Thoracic aorta (tissue), 2 donors: ENCODE measurements at regions not wholly inside any gene's neighbourhood (a gene's known extent, or its start where the extent isn't known, plus 50 kb on each side); places are given as distances from the start of the nearest gene placed in this dataset.

Experiments
- ATAC-seq: fragments of 150-250 bp; one replicate; pipeline ENCODE4 v1.8.0; 2017; ENCODE audit warnings: low read depth; ENCODE audit not compliant: insufficient number of reproducible peaks, low FRiP score
- DNase-seq: peaks from one replicate; pipeline ENCODE4 v3.0.0-alpha.2; 2020; ENCODE audit warnings: low spot score
- H3K27ac ChIP-seq, 2 donors: fragments of 200-600 bp; sonication (generic); 1 replicate in 1 of 2; 2 replicates in 1 of 2; pipeline ENCODE4 v1.5.1; 2016; ENCODE audit warnings: mild to moderate bottlenecking in 2 of 2, moderate library complexity in 2 of 2
- H3K27me3 ChIP-seq: fragments of 200-600 bp; sonication (generic); replicated peaks from 2 replicates; pipeline ENCODE4 v1.6.0; 2016; ENCODE audit warnings: mild to moderate bottlenecking; ENCODE audit not compliant: insufficient read depth
- H3K36me3 ChIP-seq: fragments of 200-600 bp; sonication (generic); one replicate; pipeline ENCODE4 v1.5.1; 2016
- H3K4me1 ChIP-seq, 2 donors: fragments of 200-600 bp; sonication (generic); 1 replicate in 1 of 2; 2 replicates in 1 of 2; pipeline versions ENCODE4 v1.5.1 to v1.6.0; 2016; ENCODE audit warnings: low read depth in 2 of 2, mild to moderate bottlenecking in 1 of 2; ENCODE audit not compliant: control insufficient read depth in 1 of 2
- H3K4me3 ChIP-seq: fragments of 200-600 bp; sonication (generic); 2 replicates; pipeline ENCODE4 v1.5.1; 2016; ENCODE audit warnings: mild to moderate bottlenecking
- H3K9me3 ChIP-seq: fragments of 200-600 bp; sonication (generic); 2 replicates; pipeline ENCODE4 v1.5.1; 2016
- CTCF ChIP-seq: fragments of 200-600 bp; sonication (generic); IDR thresholded peaks from one replicate; pipeline ENCODE4 v1.5.1; 2019; ENCODE audit warnings: antibody characterized with exemption

GRCh38 chr21:17371450-17371849 lies 141.4 kb upstream of the CXADR start:
- no peak for TF ChIP-seq CTCF
- Histone ChIP-seq H3K27ac (no peak overlapping the region), H3K4me1 (no peaks in the 10 kb centered on the region), H3K27me3 (no peaks in the 10 kb centered on the region), H3K4me3 (no peak overlapping the region), H3K36me3 (no peaks in the 10 kb centered on the region), H3K9me3 (no peaks in the 10 kb centered on the region)
- DNase-seq (no peak), ATAC-seq (no peak)

- Histone ChIP-seq H3K4me1 (no peaks in the 10 kb centered on the region), H3K27ac (no peak overlapping the region), H3K36me3 (no peaks in the 10 kb centered on the region), H3K9me3 (no peaks in the 10 kb centered on the region), H3K4me3 (no peak overlapping the region), H3K27me3 (no peaks in the 10 kb centered on the region)
- ATAC-seq = no peak
- no peak for DNase-seq
- TF ChIP-seq CTCF = no peak
Measured at GRCh38 chr21:17372200-17372599, 140.6 kb upstream of the CXADR start.

- no peaks in the 10 kb centered on the region for H3K9me3 ChIP-seq
- no peak for DNase-seq
- H3K36me3 ChIP-seq = no peaks in the 10 kb centered on the region
- TF ChIP-seq CTCF = no peak
- no peak overlapping the region for H3K27ac ChIP-seq
- H3K27me3 ChIP-seq = no peaks in the 10 kb centered on the region
- no peaks in the 10 kb centered on the region for H3K4me1 ChIP-seq
- no peak for ATAC-seq
- H3K4me3 ChIP-seq = no peak overlapping the region
Measured at GRCh38 chr21:17386498-17386897, 126.3 kb upstream of the CXADR start.

GRCh38 chr21:17387030-17387617 lies 125.7 kb upstream of the CXADR start:
- DNase-seq = no peak
- Histone ChIP-seq H3K4me1 (no peaks in the 10 kb centered on the region), H3K27ac (no peak overlapping the region), H3K36me3 (no peaks in the 10 kb centered on the region), H3K4me3 (no peak overlapping the region), H3K9me3 (no peaks in the 10 kb centered on the region), H3K27me3 (no peaks in the 10 kb centered on the region)
- TF ChIP-seq CTCF = peak; percentile 79
- no peak for ATAC-seq

- H3K27ac ChIP-seq = no peak overlapping the region
Measured at GRCh38 chr21:17388226-17388625, 124.6 kb upstream of the CXADR start.

More at GRCh38 chr21:17388226-17388625, 124.6 kb upstream of the CXADR start:
- no peak for TF ChIP-seq CTCF
- Histone ChIP-seq H3K36me3 (no peaks in the 10 kb centered on the region), H3K27me3 (no peaks in the 10 kb centered on the region), H3K4me3 (no peak overlapping the region), H3K4me1 (no peaks in the 10 kb centered on the region), H3K9me3 (no peaks in the 10 kb centered on the region)
- ATAC-seq = no peak
- DNase-seq = no peak
